KOPT-K1 (cell line): ENCODE measurements at regions not wholly inside any gene's neighbourhood (a gene's known extent, or its start where the extent isn't known, plus 50 kb on each side); places are given as distances from the start of the nearest gene placed in this dataset.
A peak's percentile ranks its signal among the peaks of the same experiment; 100 is the strongest.

ENCODE experiments used
- H3K27ac ChIP-seq: fragments of 200-600 bp; sonication (generic); 2 replicates; pipeline ENCODE4 v1.5.1; 2016; ENCODE audit warnings: antibody characterized with exemption, mild to moderate bottlenecking, low read depth, low read length; ENCODE audit not compliant: poor library complexity, severe bottlenecking
- H3K36me3 ChIP-seq: fragments of 200-600 bp; sonication (generic); 2 replicates; pipeline ENCODE4 v1.5.1; 2017; ENCODE audit warnings: antibody characterized with exemption, mild to moderate bottlenecking, low read length, moderate library complexity; ENCODE audit not compliant: insufficient read depth
- H3K9me3 ChIP-seq: fragments of 200-600 bp; sonication (generic); 2 replicates; pipeline ENCODE4 v1.5.1; 2017; ENCODE audit warnings: antibody characterized with exemption, low read length, mild to moderate bottlenecking; ENCODE audit not compliant: insufficient read depth, poor library complexity, severe bottlenecking

DNA sequence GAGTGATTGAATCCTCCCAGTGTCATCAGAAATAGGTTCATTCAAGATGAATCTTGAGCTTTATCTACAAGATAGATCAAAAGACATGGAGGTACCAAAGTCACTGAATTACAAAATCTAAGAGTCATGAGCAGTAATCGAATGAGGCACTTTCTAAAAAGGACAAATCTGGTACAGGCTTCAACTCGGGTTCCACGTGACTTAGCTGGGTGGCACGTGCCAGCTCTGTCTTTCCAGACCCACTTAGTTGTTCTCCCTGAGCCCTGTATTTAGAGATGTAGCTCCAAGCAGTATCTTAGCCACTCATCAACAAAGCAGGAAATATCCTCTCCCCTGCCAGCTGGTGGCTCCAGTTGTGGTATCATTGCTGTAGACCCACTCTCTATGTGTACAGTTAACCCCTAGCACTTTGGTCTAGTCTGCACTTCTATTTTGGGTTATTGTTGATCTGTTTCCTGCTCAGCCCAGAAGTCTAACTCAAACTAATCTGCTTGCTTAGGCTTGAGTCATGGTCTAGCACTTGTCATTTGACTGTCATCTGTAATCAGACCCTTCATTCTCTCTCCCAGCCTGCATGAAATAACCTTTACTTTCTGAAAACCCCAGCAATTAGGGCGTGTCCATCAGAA, 528.7 kb downstream of the ETS1 start:
- Histone ChIP-seq H3K36me3 (no peaks in the 10 kb centered on the region), H3K9me3 (peaks cover 5% of the 10 kb centered on the region), H3K27ac (peak overlapping the region; percentile 49)

- H3K27ac ChIP-seq, result no peak overlapping the region
- H3K9me3 ChIP-seq, result no peaks in the 10 kb centered on the region
- H3K36me3 ChIP-seq, result no peaks in the 10 kb centered on the region
These were observed 529.5 kb downstream of the ETS1 start for GRCh38 chr11:128057786-128058395.

- no peaks in the 10 kb centered on the region for H3K36me3 ChIP-seq
- H3K9me3 ChIP-seq, result no peaks in the 10 kb centered on the region
- H3K27ac ChIP-seq, result no peak overlapping the region
These were observed 531.7 kb downstream of the ETS1 start for GRCh38 chr11:128055576-128056217.

DNA sequence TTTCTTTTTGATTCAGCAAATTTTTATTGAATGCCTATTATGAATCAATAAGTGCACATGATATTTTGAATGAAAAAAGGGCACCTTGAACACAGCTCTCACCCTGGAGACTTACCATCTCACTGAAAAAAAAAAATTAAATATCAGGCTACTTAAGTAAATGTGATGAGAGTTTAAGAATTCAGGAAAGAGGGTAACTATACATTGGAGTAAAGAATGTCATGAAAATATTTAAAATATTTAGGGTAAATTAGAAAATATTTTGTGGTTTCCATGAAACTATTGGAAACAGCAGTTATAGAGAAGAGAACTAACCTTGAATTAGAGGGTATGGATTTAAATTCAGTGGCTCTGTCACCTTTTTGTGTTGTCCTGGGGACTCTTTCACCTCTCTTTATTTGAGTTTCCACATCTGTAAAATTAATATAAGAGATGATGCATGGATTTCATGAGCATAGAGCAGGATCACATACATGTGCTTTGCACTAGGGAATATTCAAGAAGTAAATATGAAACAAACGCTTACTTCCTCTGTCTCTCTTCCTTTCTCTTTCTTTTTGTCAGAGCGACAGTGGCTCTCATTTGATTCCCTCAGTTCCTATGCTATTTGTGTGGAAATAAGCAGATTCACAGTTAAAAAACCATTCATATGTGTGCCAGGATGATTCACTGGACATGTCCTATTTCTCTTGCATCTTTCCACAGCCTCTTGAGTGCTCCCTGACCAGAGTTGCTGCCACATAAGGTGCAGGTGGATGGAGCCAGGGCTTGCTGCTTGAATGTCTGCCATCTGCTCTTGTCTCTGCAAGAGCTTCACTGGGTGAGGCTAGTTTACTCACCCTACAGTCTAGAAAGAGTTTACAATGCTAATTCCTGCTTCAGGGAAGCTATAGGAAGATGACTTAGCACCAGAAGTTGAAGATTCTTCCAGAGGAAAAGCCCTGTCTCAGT, 533.1 kb downstream of the ETS1 start:
- no peaks in the 10 kb centered on the region for H3K36me3 ChIP-seq
- peak overlapping the region; percentile 94 for H3K27ac ChIP-seq
- no peaks in the 10 kb centered on the region for H3K9me3 ChIP-seq

GRCh38 chr11:128052912-128053641, 534.3 kb downstream of the ETS1 start:
- peak overlapping the region; percentile 94 for H3K27ac ChIP-seq
- no peaks in the 10 kb centered on the region for H3K9me3 ChIP-seq
- H3K36me3 ChIP-seq, result no peaks in the 10 kb centered on the region

DNA sequence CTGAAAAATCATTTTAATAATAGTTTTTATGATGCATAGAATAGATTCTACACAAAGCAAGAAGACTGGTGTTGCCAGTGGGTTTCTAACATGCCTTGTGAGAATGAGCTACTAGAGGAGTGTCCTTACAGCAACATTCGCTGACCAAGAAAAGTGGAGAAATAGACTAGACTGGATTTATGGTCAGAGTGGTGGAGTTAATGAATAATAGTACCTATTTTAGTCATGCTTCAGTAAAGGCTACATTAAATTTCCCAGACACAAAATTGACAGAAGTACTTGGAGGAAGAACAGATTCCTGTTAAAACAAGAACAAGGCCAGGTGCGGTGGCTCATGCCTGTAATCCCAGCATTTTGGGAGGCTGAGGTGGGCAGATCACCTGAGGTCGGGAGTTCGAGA, 539.2 kb downstream of the ETS1 start:
- Histone ChIP-seq H3K9me3 (peaks cover 14% of the 10 kb centered on the region), H3K27ac (no peak overlapping the region), H3K36me3 (no peaks in the 10 kb centered on the region)

- Histone ChIP-seq H3K27ac (no peak overlapping the region), H3K9me3 (peaks cover 15% of the 10 kb centered on the region), H3K36me3 (no peaks in the 10 kb centered on the region)
These were observed 540.3 kb downstream of the ETS1 start for GRCh38 chr11:128047026-128047425.

DNA sequence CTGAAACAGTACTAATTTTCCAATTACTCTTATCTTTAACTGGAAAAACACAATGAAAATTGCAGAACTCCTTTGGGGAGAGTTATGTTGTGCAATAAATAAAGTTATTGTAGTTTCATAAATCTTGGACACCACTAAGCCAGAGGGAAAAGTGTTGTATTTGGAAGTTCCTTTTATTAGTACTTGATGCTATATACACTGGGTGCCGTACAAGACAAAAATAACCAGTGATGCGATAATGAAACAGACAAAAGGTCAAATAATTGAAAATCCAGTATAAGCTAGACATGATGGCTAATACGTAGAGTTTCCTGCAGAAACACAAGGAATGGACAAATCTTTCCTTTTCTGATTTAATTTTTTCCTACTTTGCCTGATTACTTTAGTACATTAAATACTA, 541.1 kb downstream of the ETS1 start:
- Histone ChIP-seq H3K27ac (no peak overlapping the region), H3K9me3 (peaks cover 15% of the 10 kb centered on the region), H3K36me3 (no peaks in the 10 kb centered on the region)

DNA sequence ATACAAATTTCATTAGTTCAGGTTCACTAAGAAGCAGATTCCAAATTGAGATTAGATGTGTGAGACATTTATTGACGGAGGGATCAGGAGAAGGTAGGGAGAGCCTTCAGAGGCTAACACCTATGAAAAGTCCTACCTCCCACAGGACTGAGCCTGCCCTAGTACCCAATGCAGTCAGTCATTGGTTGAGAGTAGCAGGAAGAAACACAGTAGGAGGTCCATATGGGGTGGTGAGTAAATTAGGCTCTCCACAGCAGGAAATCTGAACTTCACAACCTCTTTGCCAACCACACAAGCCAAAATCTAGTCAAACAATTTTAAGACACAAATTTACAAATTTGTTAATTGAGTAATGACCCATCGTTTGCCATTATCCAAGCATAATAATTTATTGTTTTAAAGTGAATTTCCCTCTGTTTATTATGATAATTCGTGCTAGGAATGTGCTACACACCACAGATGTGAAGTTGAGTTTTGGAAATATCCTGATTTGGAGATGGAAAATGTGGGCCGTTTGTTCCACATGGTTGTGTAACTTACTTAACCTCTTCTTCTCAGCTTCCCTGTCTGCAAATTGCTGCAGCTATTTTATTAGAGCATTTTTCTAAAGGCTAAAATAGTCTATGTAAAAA, 542.1 kb downstream of the ETS1 start:
- peaks cover 15% of the 10 kb centered on the region for H3K9me3 ChIP-seq
- no peak overlapping the region for H3K27ac ChIP-seq
- H3K36me3 ChIP-seq, result no peaks in the 10 kb centered on the region

- Histone ChIP-seq H3K36me3 (no peaks in the 10 kb centered on the region), H3K27ac (peak overlapping the region; percentile 16), H3K9me3 (peaks cover 15% of the 10 kb centered on the region)
These were observed 545.0 kb downstream of the ETS1 start for GRCh38 chr11:128042290-128042751.

GRCh38 chr11:128040603-128041002, 546.8 kb downstream of the ETS1 start:
- Histone ChIP-seq H3K9me3 (peaks cover 15% of the 10 kb centered on the region), H3K27ac (peak overlapping the region; percentile 95), H3K36me3 (no peaks in the 10 kb centered on the region)

DNA sequence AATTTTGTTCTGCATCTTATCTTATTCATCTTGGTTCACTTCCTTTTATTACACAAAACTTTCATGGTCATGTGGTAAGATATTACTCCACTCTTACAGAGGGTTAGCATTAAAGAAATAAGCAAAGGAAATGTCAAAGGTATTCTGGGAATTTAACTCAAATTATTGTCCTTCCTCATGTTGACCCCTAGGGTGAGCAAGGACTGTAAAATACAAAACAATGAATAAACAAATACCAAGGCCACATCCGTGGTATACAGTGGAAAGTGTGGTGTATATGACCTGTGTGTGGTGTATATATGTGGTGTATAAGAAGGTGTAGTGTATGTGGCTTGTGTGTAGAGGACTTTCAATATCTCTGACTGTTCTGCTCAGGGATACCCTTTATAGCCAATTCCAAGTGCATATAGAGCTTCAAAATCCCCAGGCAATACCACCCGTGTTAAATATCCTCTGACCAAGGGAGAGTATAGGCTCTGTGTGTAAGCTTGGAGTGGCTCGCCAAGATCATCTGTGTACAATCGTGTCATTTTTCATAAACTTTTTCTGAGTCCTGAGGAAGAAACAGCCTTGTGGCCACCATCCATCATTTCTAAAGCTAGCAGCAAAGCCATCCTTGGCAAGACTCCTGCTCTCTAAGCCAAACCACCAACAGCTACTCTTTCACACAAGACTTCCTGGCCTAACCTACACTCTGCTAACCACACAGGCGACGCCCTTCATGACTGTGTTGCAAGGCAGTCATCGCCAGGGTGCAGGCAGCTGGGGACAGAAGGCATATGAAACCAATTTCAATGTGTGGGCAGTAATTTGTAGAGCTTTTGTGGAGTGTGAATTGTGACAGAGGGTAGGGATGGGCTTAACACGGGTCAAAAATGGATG, 548.0 kb downstream of the ETS1 start:
- peak overlapping the region; percentile 95 for H3K27ac ChIP-seq
- peaks cover 14% of the 10 kb centered on the region for H3K9me3 ChIP-seq

DNA sequence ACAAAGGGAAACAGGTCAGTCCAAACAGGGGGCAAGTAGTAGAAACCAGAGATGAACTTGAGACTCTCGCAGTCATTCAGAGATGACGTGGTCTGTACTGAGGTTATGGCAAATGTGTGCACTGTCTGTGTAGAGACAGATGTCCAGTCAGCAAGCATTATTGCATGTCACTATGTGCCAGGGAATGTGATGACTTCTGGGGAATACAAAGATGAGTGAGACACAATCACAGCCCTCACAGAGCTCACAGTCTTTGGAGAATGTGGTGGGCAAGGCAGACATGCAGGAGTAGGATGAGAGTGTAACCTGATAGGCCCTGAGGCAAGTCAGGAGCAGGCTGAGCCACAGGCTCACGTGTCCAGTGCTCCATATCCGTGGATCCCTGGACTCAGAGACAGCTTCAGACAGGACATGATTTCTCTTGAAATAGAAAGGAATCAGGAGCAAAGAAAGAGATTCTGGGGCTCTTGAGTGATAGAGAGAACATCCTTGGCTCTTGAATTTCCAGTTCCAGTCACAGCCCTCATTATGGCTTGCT, 550.7 kb downstream of the ETS1 start:
- H3K27ac ChIP-seq, result no peak overlapping the region
- no peaks in the 10 kb centered on the region for H3K36me3 ChIP-seq
- H3K9me3 ChIP-seq, result no peaks in the 10 kb centered on the region

More for the DNA sequence above, 548.0 kb downstream of the ETS1 start:
- H3K36me3 ChIP-seq, result no peaks in the 10 kb centered on the region
